GM13977 (cell line): ENCODE measurements at regions not wholly inside any gene's neighbourhood (a gene's known extent, or its start where the extent isn't known, plus 50 kb on each side); places are given as distances from the start of the nearest gene placed in this dataset.
"Not testable (repeated sequence)": the region's sequence is repeated elsewhere in the genome, so short reads cannot be mapped to it uniquely, and the experiment has no call there.

Experiments used
- DNase-seq: peaks from one replicate; pipeline ENCODE4 v3.0.0; 2012; ENCODE audit warnings: low spot score
- in situ Hi-C: fragments of 300-500 bp; cut with MboI; formaldehyde crosslinking; loops from one replicate; pipeline ENCODE4 v1.12.0; 2022; ENCODE audit warnings: low sequenced_read_pairs, low pct_unique_long_range_greater_than_20kb, mixed read lengths, inconsistent platforms; ENCODE audit not compliant: unreplicated experiment
- TF ChIP-seq, protein P1 (sequence below): IDR thresholded peaks from 2 replicates; pipeline ENCODE4 v1.5.1; 2012; ENCODE audit warnings: mild to moderate bottlenecking, control low read depth; ENCODE audit not compliant: insufficient read depth; ENCODE audit errors: extremely low read depth, missing control alignments

DNA sequence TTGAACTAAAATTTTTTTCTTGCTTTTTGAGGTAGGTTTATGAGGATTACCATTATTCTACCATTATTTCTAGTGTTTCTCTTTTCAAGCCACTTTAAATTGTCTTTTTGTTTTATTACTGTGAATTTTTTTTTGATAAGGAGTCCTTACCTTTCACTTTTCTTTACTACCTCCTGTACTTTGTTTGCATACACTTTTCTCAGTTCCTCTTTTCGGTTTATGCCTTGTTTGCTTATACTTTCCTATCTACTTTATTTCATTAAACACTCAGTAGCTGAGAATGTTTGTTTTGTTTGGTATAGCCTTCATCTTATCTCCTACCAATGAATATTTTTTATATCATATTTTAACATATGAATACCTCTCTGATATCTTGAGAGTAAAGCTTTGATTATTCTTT, 147.9 kb downstream of the TFAP2B start:
- TF ChIP-seq, protein P1, sequence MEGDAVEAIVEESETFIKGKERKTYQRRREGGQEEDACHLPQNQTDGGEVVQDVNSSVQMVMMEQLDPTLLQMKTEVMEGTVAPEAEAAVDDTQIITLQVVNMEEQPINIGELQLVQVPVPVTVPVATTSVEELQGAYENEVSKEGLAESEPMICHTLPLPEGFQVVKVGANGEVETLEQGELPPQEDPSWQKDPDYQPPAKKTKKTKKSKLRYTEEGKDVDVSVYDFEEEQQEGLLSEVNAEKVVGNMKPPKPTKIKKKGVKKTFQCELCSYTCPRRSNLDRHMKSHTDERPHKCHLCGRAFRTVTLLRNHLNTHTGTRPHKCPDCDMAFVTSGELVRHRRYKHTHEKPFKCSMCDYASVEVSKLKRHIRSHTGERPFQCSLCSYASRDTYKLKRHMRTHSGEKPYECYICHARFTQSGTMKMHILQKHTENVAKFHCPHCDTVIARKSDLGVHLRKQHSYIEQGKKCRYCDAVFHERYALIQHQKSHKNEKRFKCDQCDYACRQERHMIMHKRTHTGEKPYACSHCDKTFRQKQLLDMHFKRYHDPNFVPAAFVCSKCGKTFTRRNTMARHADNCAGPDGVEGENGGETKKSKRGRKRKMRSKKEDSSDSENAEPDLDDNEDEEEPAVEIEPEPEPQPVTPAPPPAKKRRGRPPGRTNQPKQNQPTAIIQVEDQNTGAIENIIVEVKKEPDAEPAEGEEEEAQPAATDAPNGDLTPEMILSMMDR = no peak
- DNase-seq = peak; percentile 22
- in situ Hi-C loops = no loop called here

GRCh38 chr6:50966986-50967385, 148.3 kb downstream of the TFAP2B start:
- TF ChIP-seq, protein P1 = no peak
- in situ Hi-C loops = no loop called here
- DNase-seq = no peak

DNA sequence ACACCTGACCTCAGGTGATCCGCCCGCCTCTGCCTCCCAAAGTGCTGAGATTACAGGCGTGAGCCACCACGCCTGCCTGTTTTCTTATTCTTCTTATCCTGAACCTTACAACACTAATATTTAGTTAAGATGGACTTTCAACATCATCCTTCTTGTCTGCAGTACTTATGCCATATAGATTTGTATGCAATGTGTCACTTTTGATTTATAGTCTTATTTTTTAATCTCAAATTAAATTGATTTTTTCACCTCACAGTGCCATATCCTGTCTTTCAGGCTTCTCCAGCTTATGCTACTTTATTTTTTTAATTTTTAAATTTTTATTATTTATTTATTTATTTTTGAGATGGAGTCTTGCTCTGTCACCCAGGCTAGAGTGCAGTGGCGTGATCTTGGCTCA, 149.6 kb downstream of the TFAP2B start:
- DNase-seq, in situ Hi-C loops: not testable (repeated sequence)

- TF ChIP-seq, protein P1 = no peak
- no peak for DNase-seq
- in situ Hi-C loops = no loop called here
These were observed 152.2 kb downstream of the TFAP2B start for GRCh38 chr6:50970908-50971307.

GRCh38 chr6:50973464-50973863, 154.8 kb downstream of the TFAP2B start:
- TF ChIP-seq, protein P1 = no peak
- no peak for DNase-seq
- in situ Hi-C loops = no loop called here

DNA sequence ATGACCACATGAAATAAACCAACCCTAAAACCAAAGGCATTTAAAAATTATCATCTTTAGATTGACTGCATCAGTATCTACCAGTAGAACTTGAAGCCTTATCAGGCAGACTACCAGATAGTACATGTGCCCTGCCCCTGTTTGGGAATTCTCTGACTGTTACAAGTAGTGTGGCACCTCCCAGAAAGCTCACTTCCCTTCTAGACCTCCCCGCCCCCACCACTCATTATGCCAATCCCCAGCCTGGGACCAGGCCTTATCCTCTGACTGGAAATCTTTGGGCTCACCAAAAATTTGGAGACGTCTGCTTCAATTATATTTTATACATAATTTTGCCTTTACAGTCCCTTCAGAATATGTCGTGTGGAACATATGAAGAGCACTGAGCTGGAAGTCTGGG, 155.6 kb downstream of the TFAP2B start:
- in situ Hi-C loops = no loop called here
- DNase-seq = no peak
- TF ChIP-seq, protein P1 = no peak

DNA sequence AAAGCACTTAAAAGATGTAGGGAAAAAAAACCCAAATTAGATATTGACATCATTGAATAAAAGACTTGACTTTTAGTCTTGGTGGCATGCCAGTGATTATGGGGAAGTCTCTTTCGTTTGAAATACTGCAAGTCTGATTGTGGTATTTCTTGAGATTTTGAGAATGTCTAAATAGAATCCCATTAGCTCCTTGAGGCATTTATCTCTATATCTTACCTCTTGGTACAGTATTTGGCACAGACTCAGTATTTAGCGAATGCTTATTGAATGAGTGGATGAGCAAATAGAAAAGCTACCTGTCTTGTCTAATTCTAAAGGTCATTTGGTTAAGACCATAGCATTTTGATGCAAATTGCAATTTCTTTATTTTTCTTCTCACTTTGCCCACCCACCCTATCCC, 156.5 kb downstream of the TFAP2B start:
- no peak for DNase-seq
- TF ChIP-seq, protein P1 = no peak
- in situ Hi-C loops = no loop called here
